ENCODE measurements at regions not wholly inside any gene's neighbourhood (a gene's known extent, or its start where the extent isn't known, plus 50 kb on each side); places are given as distances from the start of the nearest gene placed in this dataset.
"Not testable (repeated sequence)": the region's sequence is repeated elsewhere in the genome, so short reads cannot be mapped to it uniquely, and the experiment has no call there.

- no peaks in the 10 kb centered on the region for H3K27me3 ChIP-seq (ENCODE audit: control insufficient read depth, insufficient read depth, low read length)
- H3K4me3 ChIP-seq (ENCODE audit: low read length): no peak overlapping the region
- no peak overlapping the region for H3K27ac ChIP-seq (ENCODE audit: low read length)
- no peaks in the 10 kb centered on the region for H3K36me3 ChIP-seq (ENCODE audit: control insufficient read depth, insufficient read depth, low read length)
- H3K9me3 ChIP-seq (ENCODE audit: control insufficient read depth, low read depth, low read length): no peaks in the 10 kb centered on the region
- no CpG with 5 or more reads among the region's 5 CpGs for WGBS (ENCODE audit: insufficient coverage, low lambda C conversion rate)
- no peaks in the 10 kb centered on the region for H3K4me1 ChIP-seq (ENCODE audit: control insufficient read depth, insufficient read depth, low read length)
- DNase-seq: no peak
Observed at GRCh38 chr7:12030116-12030515, 181.0 kb upstream of the TMEM106B start.

GRCh38 chr7:12031186-12031585 lies 179.9 kb upstream of the TMEM106B start:
- WGBS (ENCODE audit: insufficient coverage, low lambda C conversion rate): 71% methylated on average over 1 of the region's 1 CpG
- Histone ChIP-seq H3K4me1 (ENCODE audit: control insufficient read depth, insufficient read depth, low read length) (no peaks in the 10 kb centered on the region), H3K4me3 (ENCODE audit: low read length) (no peak overlapping the region), H3K27ac (ENCODE audit: low read length) (no peak overlapping the region), H3K36me3 (ENCODE audit: control insufficient read depth, insufficient read depth, low read length) (no peaks in the 10 kb centered on the region), H3K9me3 (ENCODE audit: control insufficient read depth, low read depth, low read length) (no peaks in the 10 kb centered on the region), H3K27me3 (ENCODE audit: control insufficient read depth, insufficient read depth, low read length) (no peaks in the 10 kb centered on the region)
- no peak for DNase-seq

DNA sequence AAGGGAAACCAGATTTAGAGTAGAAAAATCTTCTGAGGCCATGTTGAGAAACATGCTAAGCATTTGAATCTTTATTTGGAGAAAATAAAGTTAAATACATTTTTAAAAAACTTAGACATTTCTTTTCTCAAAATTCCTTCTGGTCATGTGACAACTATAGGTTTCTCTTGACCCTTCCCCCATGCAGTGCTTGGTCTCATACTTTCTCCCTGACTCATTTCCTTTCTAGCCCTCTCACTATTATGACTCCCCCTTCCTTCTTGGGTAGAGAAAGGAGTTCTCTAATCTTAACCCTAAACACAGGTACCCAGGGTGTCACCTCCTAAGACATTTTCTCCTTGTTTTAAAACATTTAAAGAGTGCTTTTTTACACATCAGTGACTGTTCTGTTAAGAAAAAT lies 179.5 kb upstream of the TMEM106B start:
- Histone ChIP-seq H3K27ac (ENCODE audit: low read length) (no peak overlapping the region), H3K36me3 (ENCODE audit: control insufficient read depth, insufficient read depth, low read length) (no peaks in the 10 kb centered on the region), H3K4me1 (ENCODE audit: control insufficient read depth, insufficient read depth, low read length) (no peaks in the 10 kb centered on the region), H3K9me3 (ENCODE audit: control insufficient read depth, low read depth, low read length) (no peaks in the 10 kb centered on the region), H3K27me3 (ENCODE audit: control insufficient read depth, insufficient read depth, low read length) (no peaks in the 10 kb centered on the region), H3K4me3 (ENCODE audit: low read length) (no peak overlapping the region)
- DNase-seq: no peak

GRCh38 chr7:12032146-12032545 lies 178.9 kb upstream of the TMEM106B start:
- Histone ChIP-seq H3K9me3 (ENCODE audit: control insufficient read depth, low read depth, low read length) (no peaks in the 10 kb centered on the region), H3K4me3 (ENCODE audit: low read length) (no peak overlapping the region), H3K27ac (ENCODE audit: low read length) (no peak overlapping the region), H3K4me1 (ENCODE audit: control insufficient read depth, insufficient read depth, low read length) (no peaks in the 10 kb centered on the region), H3K27me3 (ENCODE audit: control insufficient read depth, insufficient read depth, low read length) (no peaks in the 10 kb centered on the region), H3K36me3 (ENCODE audit: control insufficient read depth, insufficient read depth, low read length) (no peaks in the 10 kb centered on the region)
- WGBS (ENCODE audit: insufficient coverage, low lambda C conversion rate): 71% methylated on average over 1 of the region's 1 CpG
- no peak for DNase-seq

DNA sequence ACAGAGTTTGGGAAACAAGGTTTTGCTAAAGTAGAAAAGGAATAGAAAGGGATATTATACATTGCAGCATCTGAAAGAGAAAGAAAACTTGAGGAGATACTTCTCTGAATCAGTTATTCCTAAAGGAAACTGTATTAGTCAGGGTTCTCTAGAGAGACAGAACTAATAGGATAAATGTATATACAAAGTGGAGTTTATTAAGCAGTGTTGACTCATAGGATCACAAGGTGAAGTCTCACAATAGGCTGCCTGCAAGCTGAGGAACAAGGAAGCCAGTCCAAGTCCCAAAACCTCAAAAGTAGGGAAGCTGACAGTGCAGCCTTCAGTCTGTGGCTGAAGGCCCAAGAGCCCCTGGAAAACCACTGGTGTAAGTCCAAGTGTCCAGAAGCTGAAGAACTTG lies 167.6 kb upstream of the TMEM106B start:
- not testable (repeated sequence) for H3K4me3 ChIP-seq (ENCODE audit: low read length); H3K36me3 ChIP-seq (ENCODE audit: control insufficient read depth, insufficient read depth, low read length); H3K27me3 ChIP-seq (ENCODE audit: control insufficient read depth, insufficient read depth, low read length); H3K9me3 ChIP-seq (ENCODE audit: control insufficient read depth, low read depth, low read length); H3K27ac ChIP-seq (ENCODE audit: low read length); DNase-seq; H3K4me1 ChIP-seq (ENCODE audit: control insufficient read depth, insufficient read depth, low read length)

- no peak overlapping the region for H3K27ac ChIP-seq (ENCODE audit: low read length)
- H3K27me3 ChIP-seq (ENCODE audit: control insufficient read depth, insufficient read depth, low read length): no peaks in the 10 kb centered on the region
- H3K4me1 ChIP-seq (ENCODE audit: control insufficient read depth, insufficient read depth, low read length): no peaks in the 10 kb centered on the region
- no peaks in the 10 kb centered on the region for H3K36me3 ChIP-seq (ENCODE audit: control insufficient read depth, insufficient read depth, low read length)
- H3K4me3 ChIP-seq (ENCODE audit: low read length): no peak overlapping the region
- DNase-seq: no peak
- WGBS (ENCODE audit: insufficient coverage, low lambda C conversion rate): 68% methylated on average over 2 of the region's 2 CpGs
- H3K9me3 ChIP-seq (ENCODE audit: control insufficient read depth, low read depth, low read length): peaks cover 10% of the 10 kb centered on the region
Observed at GRCh38 chr7:12052211-12052610, 158.9 kb upstream of the TMEM106B start.

DNA sequence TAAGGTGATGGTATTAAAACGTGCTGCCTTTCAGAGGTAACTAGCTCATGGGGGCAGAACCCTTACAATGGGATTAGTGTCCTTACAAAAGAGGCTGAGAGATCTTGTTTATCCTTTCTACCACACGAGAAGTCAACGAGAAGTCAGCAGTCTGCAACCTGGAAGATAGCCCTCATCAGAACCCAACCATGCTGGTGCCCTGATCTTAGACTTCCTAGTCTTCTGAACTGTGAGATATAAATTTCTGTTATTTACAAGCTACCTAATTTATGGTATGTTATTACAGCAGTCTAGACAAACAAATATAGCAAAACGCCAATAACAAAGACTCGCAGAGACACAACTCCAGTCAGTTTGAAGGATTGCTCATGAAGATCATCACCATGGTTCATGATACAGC lies 157.5 kb upstream of the TMEM106B start:
- Histone ChIP-seq H3K9me3 (ENCODE audit: control insufficient read depth, low read depth, low read length) (peaks cover 14% of the 10 kb centered on the region), H3K4me3 (ENCODE audit: low read length) (no peak overlapping the region), H3K4me1 (ENCODE audit: control insufficient read depth, insufficient read depth, low read length) (no peaks in the 10 kb centered on the region), H3K27me3 (ENCODE audit: control insufficient read depth, insufficient read depth, low read length) (no peaks in the 10 kb centered on the region), H3K36me3 (ENCODE audit: control insufficient read depth, insufficient read depth, low read length) (no peaks in the 10 kb centered on the region), H3K27ac (ENCODE audit: low read length) (no peak overlapping the region)
- WGBS (ENCODE audit: insufficient coverage, low lambda C conversion rate): 0% methylated on average over 1 of the region's 5 CpGs
- DNase-seq: no peak

GRCh38 chr7:12054830-12055229 lies 156.3 kb upstream of the TMEM106B start:
- no peak for DNase-seq
- Histone ChIP-seq H3K4me1 (ENCODE audit: control insufficient read depth, insufficient read depth, low read length) (no peaks in the 10 kb centered on the region), H3K9me3 (ENCODE audit: control insufficient read depth, low read depth, low read length) (peaks cover 14% of the 10 kb centered on the region), H3K4me3 (ENCODE audit: low read length) (no peak overlapping the region), H3K27ac (ENCODE audit: low read length) (no peak overlapping the region), H3K27me3 (ENCODE audit: control insufficient read depth, insufficient read depth, low read length) (no peaks in the 10 kb centered on the region), H3K36me3 (ENCODE audit: control insufficient read depth, insufficient read depth, low read length) (no peaks in the 10 kb centered on the region)

DNA sequence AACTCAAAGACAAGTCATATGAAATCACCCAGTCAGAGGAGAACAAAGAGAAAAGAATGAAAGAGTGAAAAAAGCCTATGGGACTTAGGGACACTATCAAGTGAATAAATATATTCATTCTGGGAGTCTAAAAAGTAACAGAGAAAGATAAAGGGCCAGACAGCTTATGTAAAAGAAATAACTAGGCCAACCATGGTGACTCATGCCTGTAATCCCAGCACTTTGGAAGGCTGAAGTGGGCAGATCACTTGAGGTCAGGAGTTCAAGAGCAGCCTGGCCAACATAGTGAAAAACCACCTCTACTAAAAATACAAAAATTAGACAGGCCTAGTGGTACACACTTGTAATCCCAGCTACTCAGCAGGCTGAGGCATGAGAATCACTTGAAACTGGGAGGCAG lies 154.7 kb upstream of the TMEM106B start:
- no peak for DNase-seq
- H3K4me1 ChIP-seq (ENCODE audit: control insufficient read depth, insufficient read depth, low read length): no peaks in the 10 kb centered on the region
- H3K9me3 ChIP-seq (ENCODE audit: control insufficient read depth, low read depth, low read length): peaks cover 14% of the 10 kb centered on the region
- no peaks in the 10 kb centered on the region for H3K36me3 ChIP-seq (ENCODE audit: control insufficient read depth, insufficient read depth, low read length)
- no peaks in the 10 kb centered on the region for H3K27me3 ChIP-seq (ENCODE audit: control insufficient read depth, insufficient read depth, low read length)
- no peak overlapping the region for H3K4me3 ChIP-seq (ENCODE audit: low read length)
- H3K27ac ChIP-seq (ENCODE audit: low read length): no peak overlapping the region

- WGBS (ENCODE audit: insufficient coverage, low lambda C conversion rate): 78% methylated on average over 1 of the region's 2 CpGs
- H3K27ac ChIP-seq (ENCODE audit: low read length): no peak overlapping the region
- no peaks in the 10 kb centered on the region for H3K36me3 ChIP-seq (ENCODE audit: control insufficient read depth, insufficient read depth, low read length)
- H3K4me1 ChIP-seq (ENCODE audit: control insufficient read depth, insufficient read depth, low read length): no peaks in the 10 kb centered on the region
- H3K9me3 ChIP-seq (ENCODE audit: control insufficient read depth, low read depth, low read length): peaks cover 14% of the 10 kb centered on the region
- DNase-seq: no peak
- H3K27me3 ChIP-seq (ENCODE audit: control insufficient read depth, insufficient read depth, low read length): no peaks in the 10 kb centered on the region
- no peak overlapping the region for H3K4me3 ChIP-seq (ENCODE audit: low read length)
Observed at GRCh38 chr7:12056977-12057376, 154.1 kb upstream of the TMEM106B start.

GRCh38 chr7:12062062-12062461 lies 149.0 kb upstream of the TMEM106B start:
- Histone ChIP-seq H3K9me3 (ENCODE audit: control insufficient read depth, low read depth, low read length) (peaks cover 4% of the 10 kb centered on the region), H3K4me1 (ENCODE audit: control insufficient read depth, insufficient read depth, low read length) (peaks cover 3% of the 10 kb centered on the region), H3K4me3 (ENCODE audit: low read length) (no peak overlapping the region)

More at GRCh38 chr7:12062062-12062461, 149.0 kb upstream of the TMEM106B start:
- DNase-seq: no peak
- no peaks in the 10 kb centered on the region for H3K36me3 ChIP-seq (ENCODE audit: control insufficient read depth, insufficient read depth, low read length)
- no peaks in the 10 kb centered on the region for H3K27me3 ChIP-seq (ENCODE audit: control insufficient read depth, insufficient read depth, low read length)
- no peak overlapping the region for H3K27ac ChIP-seq (ENCODE audit: low read length)

Measured in large intestine (tissue), 3 donors.